Mesendoderm (in vitro differentiated cells): ENCODE measurements at regions not wholly inside any gene's neighbourhood (a gene's known extent, or its start where the extent isn't known, plus 50 kb on each side); places are given as distances from the start of the nearest gene placed in this dataset.
A peak's percentile ranks its signal among the peaks of the same experiment; 100 is the strongest.

Experiments used
- DNase-seq: peaks from one replicate; pipeline ENCODE4 v3.0.0; 2013
- H2AK5ac ChIP-seq: 2 replicates; pipeline ENCODE4 v1.6.1; 2013; ENCODE audit warnings: low read length, inconsistent platforms
- H2BK120ac ChIP-seq: 2 replicates; pipeline ENCODE4 v1.6.1; 2013; ENCODE audit warnings: low read depth, mild to moderate bottlenecking, low read length, moderate library complexity, mixed read lengths
- H2BK15ac ChIP-seq: replicated peaks from 2 replicates; pipeline ENCODE4 v1.6.1; 2013; ENCODE audit warnings: low read depth, mild to moderate bottlenecking, moderate library complexity
- H2BK5ac ChIP-seq: 2 replicates; pipeline ENCODE4 v1.6.1; 2013; ENCODE audit warnings: low read length, inconsistent platforms
- H3K18ac ChIP-seq: 2 replicates; pipeline ENCODE4 v1.6.1; 2013; ENCODE audit warnings: mild to moderate bottlenecking, low read length, mixed read lengths
- H3K23ac ChIP-seq: one replicate; pipeline ENCODE4 v1.6.1; 2013; ENCODE audit warnings: low read length
- H3K27ac ChIP-seq: 2 replicates; pipeline ENCODE4 v1.5.1; 2013; ENCODE audit warnings: low read depth, mild to moderate bottlenecking, inconsistent platforms, low read length, moderate library complexity
- H3K27me3 ChIP-seq: 2 replicates; pipeline ENCODE4 v1.6.1; 2013; ENCODE audit warnings: low read length, control low read depth, mild to moderate bottlenecking, inconsistent platforms; ENCODE audit not compliant: insufficient read depth, poor library complexity
- H3K36me3 ChIP-seq: 2 replicates; pipeline ENCODE4 v1.6.1; 2013; ENCODE audit warnings: low read length, inconsistent platforms; ENCODE audit not compliant: control insufficient read depth, insufficient read depth
- H3K4ac ChIP-seq: one replicate; pipeline ENCODE4 v1.6.1; 2013; ENCODE audit warnings: low read depth, mild to moderate bottlenecking, low read length, moderate library complexity
- H3K4me1 ChIP-seq: 2 replicates; pipeline ENCODE4 v1.6.1; 2013; ENCODE audit warnings: low read depth, low read length, inconsistent platforms; ENCODE audit not compliant: control insufficient read depth
- H3K4me2 ChIP-seq: 2 replicates; pipeline ENCODE4 v1.6.1; 2013; ENCODE audit warnings: low read length
- H3K4me3 ChIP-seq: 2 replicates; pipeline ENCODE4 v1.5.1; 2013; ENCODE audit warnings: mild to moderate bottlenecking, low read length
- H3K56ac ChIP-seq: one replicate; pipeline ENCODE4 v1.6.1; 2013; ENCODE audit warnings: low read length
- H3K79me1 ChIP-seq: 2 replicates; pipeline ENCODE4 v1.6.1; 2013; ENCODE audit warnings: low read length, inconsistent platforms
- H3K79me2 ChIP-seq: 2 replicates; pipeline ENCODE4 v1.6.1; 2013; ENCODE audit warnings: mild to moderate bottlenecking, low read length; ENCODE audit not compliant: control insufficient read depth, insufficient read depth
- H3K9ac ChIP-seq: 2 replicates; pipeline ENCODE4 v1.6.1; 2013; ENCODE audit warnings: low read length, inconsistent platforms
- H4K5ac ChIP-seq: one replicate; pipeline ENCODE4 v1.6.1; 2013; ENCODE audit warnings: low read length
- H4K8ac ChIP-seq: one replicate; pipeline ENCODE4 v1.6.1; 2013; ENCODE audit warnings: low read depth, mild to moderate bottlenecking, control low read depth, low read length, moderate library complexity
- WGBS: extraction: QIAGEN DNeasy Blood & Tissue Kit; methylation state at CpG from one replicate; pipeline ENCODE4 v1.1.7; 2013; ENCODE audit warnings: low lambda C conversion rate, missing lambda C conversion rate; ENCODE audit not compliant: insufficient coverage; ENCODE audit errors: extremely low coverage; 5-methylcytosine and 5-hydroxymethylcytosine counted together

GRCh38 chr15:98308117-98308516 lies 340.2 kb upstream of the IGF1R start:
- no peak for DNase-seq
- no peak overlapping the region for H3K23ac ChIP-seq
- WGBS = no CpG with 5 or more reads among the region's 4 CpGs

GRCh38 chr15:98311566-98312188 lies 336.7 kb upstream of the IGF1R start:
- Histone ChIP-seq H3K27me3 (no peaks in the 10 kb centered on the region), H3K23ac (no peak overlapping the region), H4K5ac (no peak overlapping the region), H3K79me2 (no peaks in the 10 kb centered on the region), H4K8ac (no peak overlapping the region), H2BK5ac (no peak overlapping the region), H3K27ac (no peak overlapping the region), H3K4ac (no peak overlapping the region), H3K4me2 (no peak overlapping the region), H2AK5ac (no peak overlapping the region), H2BK15ac (no peak overlapping the region), H3K4me1 (no peaks in the 10 kb centered on the region), H3K18ac (no peak overlapping the region), H3K79me1 (no peaks in the 10 kb centered on the region), H3K9ac (no peak overlapping the region), H3K56ac (no peak overlapping the region), H3K4me3 (no peak overlapping the region), H2BK120ac (no peak overlapping the region), H3K36me3 (no peaks in the 10 kb centered on the region)
- no CpG with 5 or more reads among the region's 8 CpGs for WGBS
- DNase-seq = peak; percentile 70

More at GRCh38 chr15:98308117-98308516, 340.2 kb upstream of the IGF1R start:
- Histone ChIP-seq H3K4ac (no peak overlapping the region), H3K4me3 (no peak overlapping the region), H3K9ac (no peak overlapping the region), H3K27me3 (no peaks in the 10 kb centered on the region), H2AK5ac (no peak overlapping the region), H2BK120ac (no peak overlapping the region), H3K79me2 (no peaks in the 10 kb centered on the region), H2BK5ac (no peak overlapping the region), H3K4me1 (no peaks in the 10 kb centered on the region), H3K4me2 (no peak overlapping the region), H4K5ac (no peak overlapping the region), H3K18ac (no peak overlapping the region), H4K8ac (no peak overlapping the region), H3K79me1 (no peaks in the 10 kb centered on the region), H3K56ac (no peak overlapping the region), H3K27ac (no peak overlapping the region), H3K36me3 (no peaks in the 10 kb centered on the region), H2BK15ac (no peak overlapping the region)

GRCh38 chr15:98312913-98313312 lies 335.4 kb upstream of the IGF1R start:
- Histone ChIP-seq H3K23ac (no peak overlapping the region), H3K4me2 (no peak overlapping the region), H3K79me1 (no peaks in the 10 kb centered on the region), H4K5ac (no peak overlapping the region), H3K27me3 (no peaks in the 10 kb centered on the region), H3K36me3 (no peaks in the 10 kb centered on the region), H3K4me3 (no peak overlapping the region), H2BK15ac (no peak overlapping the region), H2BK5ac (no peak overlapping the region), H3K27ac (no peak overlapping the region), H3K79me2 (no peaks in the 10 kb centered on the region), H4K8ac (no peak overlapping the region), H2AK5ac (no peak overlapping the region), H3K4ac (no peak overlapping the region), H3K56ac (no peak overlapping the region), H2BK120ac (no peak overlapping the region), H3K9ac (no peak overlapping the region), H3K4me1 (no peaks in the 10 kb centered on the region), H3K18ac (no peak overlapping the region)
- no CpG with 5 or more reads among the region's 4 CpGs for WGBS
- no peak for DNase-seq

GRCh38 chr15:98315971-98316370 lies 332.4 kb upstream of the IGF1R start:
- H4K5ac ChIP-seq = no peak overlapping the region
- no peak overlapping the region for H3K23ac ChIP-seq
- no peak overlapping the region for H3K18ac ChIP-seq
- H2AK5ac ChIP-seq = no peak overlapping the region
- no peak overlapping the region for H2BK15ac ChIP-seq
- no peaks in the 10 kb centered on the region for H3K79me1 ChIP-seq
- H4K8ac ChIP-seq = no peak overlapping the region
- no peaks in the 10 kb centered on the region for H3K4me1 ChIP-seq
- no peak overlapping the region for H3K4me2 ChIP-seq
- H3K9ac ChIP-seq = no peak overlapping the region
- H2BK5ac ChIP-seq = no peak overlapping the region
- H3K36me3 ChIP-seq = no peaks in the 10 kb centered on the region
- H2BK120ac ChIP-seq = no peak overlapping the region
- no peak overlapping the region for H3K27ac ChIP-seq
- no peak overlapping the region for H3K4ac ChIP-seq
- no peaks in the 10 kb centered on the region for H3K27me3 ChIP-seq
- DNase-seq = no peak
- no peak overlapping the region for H3K56ac ChIP-seq
- H3K79me2 ChIP-seq = no peaks in the 10 kb centered on the region
- WGBS = no CpG with 5 or more reads among the region's 3 CpGs
- no peak overlapping the region for H3K4me3 ChIP-seq

GRCh38 chr15:98321896-98322295 lies 326.4 kb upstream of the IGF1R start:
- no peaks in the 10 kb centered on the region for H3K79me2 ChIP-seq
- no peak overlapping the region for H3K23ac ChIP-seq
- peak; percentile 11 for DNase-seq
- no peaks in the 10 kb centered on the region for H3K79me1 ChIP-seq
- no peak overlapping the region for H3K9ac ChIP-seq
- H2BK120ac ChIP-seq = no peak overlapping the region
- H3K27ac ChIP-seq = no peak overlapping the region
- no peaks in the 10 kb centered on the region for H3K27me3 ChIP-seq
- no peak overlapping the region for H3K18ac ChIP-seq
- no peak overlapping the region for H3K4ac ChIP-seq
- no peak overlapping the region for H4K5ac ChIP-seq
- H4K8ac ChIP-seq = no peak overlapping the region
- H3K4me2 ChIP-seq = no peak overlapping the region
- H2BK5ac ChIP-seq = no peak overlapping the region
- H2AK5ac ChIP-seq = no peak overlapping the region
- H3K4me3 ChIP-seq = no peak overlapping the region
- no peak overlapping the region for H3K56ac ChIP-seq
- H2BK15ac ChIP-seq = no peak overlapping the region
- no peaks in the 10 kb centered on the region for H3K4me1 ChIP-seq
- H3K36me3 ChIP-seq = no peaks in the 10 kb centered on the region
- no CpG with 5 or more reads among the region's 5 CpGs for WGBS

GRCh38 chr15:98322581-98322980 lies 325.8 kb upstream of the IGF1R start:
- H3K23ac ChIP-seq = no peak overlapping the region
- WGBS = no CpG with 5 or more reads among the region's 4 CpGs
- H3K4me1 ChIP-seq = no peaks in the 10 kb centered on the region
- no peak overlapping the region for H4K8ac ChIP-seq
- H3K79me1 ChIP-seq = no peaks in the 10 kb centered on the region
- H2AK5ac ChIP-seq = no peak overlapping the region
- no peak overlapping the region for H3K4me2 ChIP-seq
- peak; percentile 3 for DNase-seq
- H3K27ac ChIP-seq = no peak overlapping the region
- H2BK5ac ChIP-seq = no peak overlapping the region
- no peaks in the 10 kb centered on the region for H3K27me3 ChIP-seq
- no peak overlapping the region for H3K4ac ChIP-seq
- no peak overlapping the region for H3K9ac ChIP-seq
- H3K4me3 ChIP-seq = no peak overlapping the region
- H3K79me2 ChIP-seq = no peaks in the 10 kb centered on the region
- no peak overlapping the region for H4K5ac ChIP-seq
- H2BK120ac ChIP-seq = no peak overlapping the region
- no peaks in the 10 kb centered on the region for H3K36me3 ChIP-seq
- no peak overlapping the region for H3K18ac ChIP-seq
- H3K56ac ChIP-seq = no peak overlapping the region
- no peak overlapping the region for H2BK15ac ChIP-seq
